GM12872 (cell line): ENCODE measurements at regions not wholly inside any gene's neighbourhood (a gene's known extent, or its start where the extent isn't known, plus 50 kb on each side); places are given as distances from the start of the nearest gene placed in this dataset.

Experiments
- TF ChIP-seq, protein P1 (sequence below): IDR thresholded peaks from 3 replicates; pipeline ENCODE4 v1.5.1; 2011; ENCODE audit warnings: low read depth, mild to moderate bottlenecking, low read length, moderate library complexity; ENCODE audit not compliant: insufficient read depth

GRCh38 chr13:104001766-104002165, 935.5 kb upstream of the SLC10A2 start:
- TF ChIP-seq, protein P1, sequence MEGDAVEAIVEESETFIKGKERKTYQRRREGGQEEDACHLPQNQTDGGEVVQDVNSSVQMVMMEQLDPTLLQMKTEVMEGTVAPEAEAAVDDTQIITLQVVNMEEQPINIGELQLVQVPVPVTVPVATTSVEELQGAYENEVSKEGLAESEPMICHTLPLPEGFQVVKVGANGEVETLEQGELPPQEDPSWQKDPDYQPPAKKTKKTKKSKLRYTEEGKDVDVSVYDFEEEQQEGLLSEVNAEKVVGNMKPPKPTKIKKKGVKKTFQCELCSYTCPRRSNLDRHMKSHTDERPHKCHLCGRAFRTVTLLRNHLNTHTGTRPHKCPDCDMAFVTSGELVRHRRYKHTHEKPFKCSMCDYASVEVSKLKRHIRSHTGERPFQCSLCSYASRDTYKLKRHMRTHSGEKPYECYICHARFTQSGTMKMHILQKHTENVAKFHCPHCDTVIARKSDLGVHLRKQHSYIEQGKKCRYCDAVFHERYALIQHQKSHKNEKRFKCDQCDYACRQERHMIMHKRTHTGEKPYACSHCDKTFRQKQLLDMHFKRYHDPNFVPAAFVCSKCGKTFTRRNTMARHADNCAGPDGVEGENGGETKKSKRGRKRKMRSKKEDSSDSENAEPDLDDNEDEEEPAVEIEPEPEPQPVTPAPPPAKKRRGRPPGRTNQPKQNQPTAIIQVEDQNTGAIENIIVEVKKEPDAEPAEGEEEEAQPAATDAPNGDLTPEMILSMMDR = no peak

DNA sequence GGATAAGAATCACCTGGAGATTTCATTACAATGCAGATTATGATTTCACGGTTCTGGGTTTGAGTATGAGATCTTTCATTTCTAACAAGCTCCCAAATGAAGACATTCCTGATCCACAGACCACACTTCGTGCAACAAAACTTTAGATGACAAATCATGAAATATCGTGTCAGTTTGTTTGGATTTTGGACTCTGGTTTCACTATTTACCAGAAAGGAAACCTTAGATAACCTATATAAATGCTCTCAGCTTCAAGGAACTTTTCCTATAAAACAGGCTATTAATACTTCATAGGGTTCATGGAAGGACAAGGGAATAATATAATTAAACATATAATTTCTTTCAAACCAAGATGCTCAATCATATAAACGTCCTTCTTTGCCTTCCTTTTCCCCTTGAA, 930.5 kb upstream of the SLC10A2 start:
- TF ChIP-seq, protein P1 = no peak

GRCh38 chr13:103983948-103984347, 917.7 kb upstream of the SLC10A2 start:
- TF ChIP-seq, protein P1 = no peak

DNA sequence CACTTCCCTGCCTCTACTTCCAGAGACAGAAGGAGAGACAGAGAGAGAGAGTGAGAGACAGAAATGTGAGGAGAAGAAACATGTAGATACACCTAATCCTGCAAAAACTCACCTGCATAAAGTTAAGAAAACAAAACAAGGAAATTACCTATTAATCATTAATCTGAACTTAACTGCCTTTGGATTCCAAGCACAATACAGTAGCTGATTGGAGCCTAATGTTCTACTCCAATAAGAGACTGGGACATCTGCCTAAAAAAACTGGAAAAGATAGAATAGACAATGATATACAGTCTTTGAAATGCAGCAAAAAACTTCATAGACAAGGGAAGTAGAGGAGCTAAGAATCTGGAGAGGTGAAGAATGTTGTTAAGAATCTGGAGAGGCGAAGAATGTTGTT, 910.2 kb upstream of the SLC10A2 start:
- TF ChIP-seq, protein P1 = no peak

- TF ChIP-seq, protein P1 = no peak
Measured at GRCh38 chr13:103973740-103974139, 907.5 kb upstream of the SLC10A2 start.

DNA sequence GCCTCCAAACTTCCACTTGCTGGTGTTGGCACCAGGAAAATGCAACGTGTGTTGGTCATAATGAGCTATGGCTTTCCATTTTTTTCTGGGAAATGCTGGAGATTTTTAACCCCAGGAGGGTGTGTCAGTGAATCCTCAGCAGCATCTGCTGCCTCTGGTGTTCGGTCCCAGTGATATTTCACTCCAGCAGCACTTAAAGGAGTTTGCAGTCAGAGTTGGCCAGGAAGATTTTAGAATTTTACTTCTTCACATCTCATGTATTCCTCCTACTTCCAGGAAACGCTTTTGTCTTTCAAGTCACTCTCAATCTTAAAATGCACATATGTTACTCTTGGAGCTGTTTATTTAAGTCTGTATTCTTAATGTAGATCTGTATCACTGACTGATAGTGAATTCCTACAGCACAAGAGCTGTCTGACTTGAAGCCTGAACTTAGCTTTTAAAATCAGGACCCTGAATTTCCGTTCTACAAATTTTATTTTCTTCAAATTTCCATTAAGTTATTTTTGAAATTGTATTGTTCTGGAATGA, 903.4 kb upstream of the SLC10A2 start:
- TF ChIP-seq, protein P1 = no peak

- TF ChIP-seq, protein P1 = no peak
Measured at GRCh38 chr13:103965506-103966243, 899.5 kb upstream of the SLC10A2 start.
